ENCODE measurements at regions not wholly inside any gene's neighbourhood (a gene's known extent, or its start where the extent isn't known, plus 50 kb on each side); places are given as distances from the start of the nearest gene placed in this dataset.

DNA sequence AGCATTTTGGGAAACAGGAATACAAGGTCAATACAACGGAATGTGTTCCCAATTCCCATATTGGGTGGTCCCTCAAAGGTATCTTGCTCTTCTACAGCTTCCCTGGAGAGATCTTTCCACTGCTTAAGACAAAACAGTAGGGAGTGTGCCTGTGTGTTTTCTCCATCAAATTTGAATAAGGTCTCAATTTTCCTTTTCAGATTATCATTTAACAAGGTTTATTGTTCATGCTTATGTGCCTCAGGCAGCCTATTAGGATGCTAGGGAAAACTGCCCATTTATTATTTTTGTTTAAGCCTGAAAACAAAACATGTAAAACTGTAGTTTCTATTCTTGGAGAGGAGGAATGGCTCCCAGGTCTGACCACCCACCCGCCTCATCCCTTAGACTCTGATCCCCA, 622.7 kb downstream of the LMO4 start:
- TF ChIP-seq, protein P1, sequence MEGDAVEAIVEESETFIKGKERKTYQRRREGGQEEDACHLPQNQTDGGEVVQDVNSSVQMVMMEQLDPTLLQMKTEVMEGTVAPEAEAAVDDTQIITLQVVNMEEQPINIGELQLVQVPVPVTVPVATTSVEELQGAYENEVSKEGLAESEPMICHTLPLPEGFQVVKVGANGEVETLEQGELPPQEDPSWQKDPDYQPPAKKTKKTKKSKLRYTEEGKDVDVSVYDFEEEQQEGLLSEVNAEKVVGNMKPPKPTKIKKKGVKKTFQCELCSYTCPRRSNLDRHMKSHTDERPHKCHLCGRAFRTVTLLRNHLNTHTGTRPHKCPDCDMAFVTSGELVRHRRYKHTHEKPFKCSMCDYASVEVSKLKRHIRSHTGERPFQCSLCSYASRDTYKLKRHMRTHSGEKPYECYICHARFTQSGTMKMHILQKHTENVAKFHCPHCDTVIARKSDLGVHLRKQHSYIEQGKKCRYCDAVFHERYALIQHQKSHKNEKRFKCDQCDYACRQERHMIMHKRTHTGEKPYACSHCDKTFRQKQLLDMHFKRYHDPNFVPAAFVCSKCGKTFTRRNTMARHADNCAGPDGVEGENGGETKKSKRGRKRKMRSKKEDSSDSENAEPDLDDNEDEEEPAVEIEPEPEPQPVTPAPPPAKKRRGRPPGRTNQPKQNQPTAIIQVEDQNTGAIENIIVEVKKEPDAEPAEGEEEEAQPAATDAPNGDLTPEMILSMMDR (IDR thresholded peaks at IDR 0.05; ENCODE audit: control extremely low read depth, extremely low read depth, low read depth, missing control alignments), result no peak
- DNase-seq (ENCODE audit: extremely low spot score), result no peak
- CTCF ChIA-PET, result interaction anchor here (1.4 to 4.7 kb wide), 3 partner anchors 8 to 657 kb away, joined by 3 to 72 read pairs (median 27); no protein-coding TSS in a partner anchor
- POLR2A ChIA-PET, result no interaction called here

- POLR2A ChIA-PET, result no interaction called here
- CTCF ChIA-PET, result interaction anchor here (1.4 to 4.7 kb wide), 4 partner anchors 9 to 657 kb away, joined by 3 to 72 read pairs (median 34); no protein-coding TSS in a partner anchor
- no peak for DNase-seq (ENCODE audit: extremely low spot score)
- TF ChIP-seq, protein P1 (IDR thresholded peaks at IDR 0.05; ENCODE audit: control extremely low read depth, extremely low read depth, low read depth, missing control alignments), result no peak
Observed at GRCh38 chr1:87951852-87952251, 623.2 kb downstream of the LMO4 start.

GRCh38 chr1:87953121-87953520, 624.4 kb downstream of the LMO4 start:
- TF ChIP-seq, protein P1 (IDR thresholded peaks at IDR 0.05; ENCODE audit: control extremely low read depth, extremely low read depth, low read depth, missing control alignments), result no peak
- DNase-seq (ENCODE audit: extremely low spot score), result no peak
- ChIA-PET POLR2A (no interaction called here), CTCF (interaction anchor here (0.8 to 4.7 kb wide), 38 partner anchors 10 to 1248 kb away, joined by 3 to 72 read pairs (median 4); partner anchors contain the start of genes LMO4 and SH3GLB1)

DNA sequence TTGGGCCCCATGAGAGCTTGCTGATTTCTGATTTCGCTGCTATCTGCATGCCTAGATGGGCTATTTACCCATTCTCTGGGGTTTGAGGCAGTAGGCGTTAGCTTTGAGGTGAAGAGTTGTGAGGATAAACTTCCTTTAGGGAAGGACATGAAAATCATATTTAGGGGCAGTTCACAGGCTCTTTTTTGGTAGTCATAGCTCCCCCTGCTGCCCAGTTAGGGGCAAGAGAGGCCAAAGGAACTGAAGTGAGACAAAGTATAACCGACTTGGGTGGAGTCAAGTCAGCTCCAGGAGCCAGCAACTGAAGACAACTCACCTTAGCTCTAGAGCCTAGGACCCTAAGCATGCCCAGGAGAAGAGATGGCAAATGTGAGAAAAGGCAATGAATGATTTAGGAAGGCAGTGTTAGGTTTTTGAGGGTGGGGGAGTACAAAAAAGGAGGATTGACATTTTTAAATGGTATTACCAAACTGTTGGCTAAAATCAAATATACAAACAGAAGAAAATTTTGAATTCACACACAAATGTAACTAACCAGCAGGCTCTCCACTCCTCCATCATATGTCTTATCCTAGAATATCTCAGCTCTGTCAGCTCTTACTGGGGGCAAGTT, 625.2 kb downstream of the LMO4 start:
- peak; percentile 32 for DNase-seq (ENCODE audit: extremely low spot score)
- ChIA-PET POLR2A (no interaction called here), CTCF (interaction anchor here (0.7 to 4.7 kb wide), 41 partner anchors 10 to 1249 kb away, joined by 3 to 72 read pairs (median 4); partner anchors contain the start of genes LMO4 and SH3GLB1)
- TF ChIP-seq, protein P1 (IDR thresholded peaks at IDR 0.05; ENCODE audit: control extremely low read depth, extremely low read depth, low read depth, missing control alignments), result peak; percentile 73

DNA sequence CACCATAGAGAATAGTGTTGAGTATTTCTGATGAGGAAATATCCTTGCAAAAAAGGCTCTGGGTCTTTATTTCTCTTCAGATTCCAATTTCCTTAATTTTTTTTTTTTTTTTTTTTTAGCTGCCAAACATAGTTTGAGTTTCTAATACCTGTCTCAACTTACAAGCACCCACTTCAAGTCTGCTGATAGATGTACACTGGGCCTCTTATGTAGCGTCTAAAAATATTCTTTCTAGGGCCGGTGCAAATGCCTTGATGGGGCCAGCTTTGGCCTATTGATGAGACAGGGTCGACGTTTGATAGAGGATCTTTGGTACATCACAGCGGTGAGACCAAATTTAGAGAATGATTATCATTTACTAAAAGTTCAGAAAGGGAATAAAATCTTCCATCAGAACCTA, 626.4 kb downstream of the LMO4 start:
- ChIA-PET POLR2A (no interaction called here), CTCF (interaction anchor here (1.8 to 4.7 kb wide), 4 partner anchors 18 to 661 kb away, joined by 5 to 72 read pairs (median 26); no protein-coding TSS in a partner anchor)
- DNase-seq (ENCODE audit: extremely low spot score), result no peak
- TF ChIP-seq, protein P1 (IDR thresholded peaks at IDR 0.05; ENCODE audit: control extremely low read depth, extremely low read depth, low read depth, missing control alignments), result no peak

DNA sequence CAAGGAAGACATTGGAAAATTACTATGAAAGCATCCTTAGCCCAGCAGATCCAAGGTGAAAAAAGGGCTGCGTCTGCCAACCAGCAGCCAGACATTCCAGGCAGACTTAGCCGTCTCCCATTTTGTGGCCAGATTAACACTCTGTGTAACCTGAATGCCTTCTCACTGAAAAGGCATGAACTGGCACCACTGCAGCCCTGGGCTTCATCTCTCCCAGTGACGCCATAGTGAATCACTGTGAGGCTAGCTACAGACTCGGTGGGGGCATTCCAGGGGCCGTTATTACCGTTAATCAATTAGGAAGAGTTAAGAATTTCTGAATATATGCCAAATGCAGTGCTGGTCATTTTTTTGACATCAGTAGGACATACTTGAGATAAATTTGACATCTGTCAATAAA, 627.4 kb downstream of the LMO4 start:
- no peak for DNase-seq (ENCODE audit: extremely low spot score)
- ChIA-PET POLR2A (no interaction called here), CTCF (interaction anchor here (1.4 to 4.7 kb wide), 3 partner anchors 631 to 664 kb away, joined by 3 to 72 read pairs (median 42); no protein-coding TSS in a partner anchor)
- TF ChIP-seq, protein P1 (IDR thresholded peaks at IDR 0.05; ENCODE audit: control extremely low read depth, extremely low read depth, low read depth, missing control alignments), result no peak

Data from GM10248 (cell line).